Activated naive CD8-positive, alpha-beta T cell treated with anti-CD3 and anti-CD28 coated beads, Interleukin-2, amount 10 ng/mL, durations not matched to agents 7 days and 5 days (primary cell): ENCODE measurements at regions not wholly inside any gene's neighbourhood (a gene's known extent, or its start where the extent isn't known, plus 50 kb on each side); places are given as distances from the start of the nearest gene placed in this dataset.

Experiments used
- ATAC-seq: fragments of 150-1000 bp; cut with Tn5 transposase; one replicate; pipeline ENCODE4 v1.10.0; 2021; ENCODE audit warnings: low read depth, moderate library complexity
- POLR2A ChIA-PET: fragments of 350-600 bp; sonication (Branson Sonifier 250); formaldehyde crosslinking; loops from one replicate; lab custom pipeline; 2021; ENCODE audit warnings: antibody characterized with exemption; lab: Charles Lee
- DNase-seq: peaks from one replicate; pipeline ENCODE4 v3.0.0; 2021
- H3K27ac Mint-ChIP-seq: one replicate; pipeline ENCODE4 v1.8.0; 2022; ENCODE audit warnings: mild to moderate bottlenecking, mixed read lengths
- H3K27me3 Mint-ChIP-seq: one replicate; pipeline ENCODE4 v1.8.0; 2022; ENCODE audit warnings: mild to moderate bottlenecking, moderate library complexity, mixed read lengths
- H3K36me3 Mint-ChIP-seq: one replicate; pipeline ENCODE4 v1.8.0; 2021; ENCODE audit warnings: mild to moderate bottlenecking, mixed read lengths
- H3K4me1 Mint-ChIP-seq: one replicate; pipeline ENCODE4 v1.8.0; 2021; ENCODE audit warnings: mixed read lengths
- H3K4me3 Mint-ChIP-seq: one replicate; pipeline ENCODE4 v1.8.0; 2022; ENCODE audit warnings: mild to moderate bottlenecking, moderate library complexity, mixed read lengths
- H3K9me3 Mint-ChIP-seq: one replicate; pipeline ENCODE4 v1.8.0; 2021; ENCODE audit warnings: mixed read lengths

DNA sequence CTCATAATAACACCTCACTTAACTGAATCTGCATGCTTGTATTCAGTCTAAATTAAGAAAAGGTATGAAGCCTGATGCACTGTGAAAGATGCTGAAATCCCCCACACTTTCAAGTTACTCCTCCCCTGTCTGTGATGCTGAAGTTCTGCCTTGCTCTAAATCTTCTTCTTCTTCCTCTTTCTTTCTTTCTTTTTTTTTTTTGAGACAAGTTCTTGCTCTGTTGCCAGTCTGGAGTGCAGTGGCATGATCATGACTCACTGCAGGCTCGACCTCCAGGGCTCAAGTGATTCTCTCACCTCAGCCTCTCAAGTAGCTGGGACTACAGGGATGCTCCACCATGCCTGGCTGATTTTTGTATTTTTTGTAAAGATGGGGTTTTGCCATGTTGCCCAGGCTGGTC lies 231.0 kb upstream of the B3GALT2 start:
- peaks cover 17% of the 10 kb centered on the region for H3K36me3 Mint-ChIP-seq
- no peak for DNase-seq
- H3K9me3 Mint-ChIP-seq = peaks cover 8% of the 10 kb centered on the region
- no peak for ATAC-seq
- no peaks in the 10 kb centered on the region for H3K27me3 Mint-ChIP-seq
- H3K4me1 Mint-ChIP-seq = peaks cover 28% of the 10 kb centered on the region
- H3K4me3 Mint-ChIP-seq = peak overlapping the region; percentile 78
- POLR2A ChIA-PET = no interaction called here
- peak overlapping the region; percentile 85 for H3K27ac Mint-ChIP-seq

DNA sequence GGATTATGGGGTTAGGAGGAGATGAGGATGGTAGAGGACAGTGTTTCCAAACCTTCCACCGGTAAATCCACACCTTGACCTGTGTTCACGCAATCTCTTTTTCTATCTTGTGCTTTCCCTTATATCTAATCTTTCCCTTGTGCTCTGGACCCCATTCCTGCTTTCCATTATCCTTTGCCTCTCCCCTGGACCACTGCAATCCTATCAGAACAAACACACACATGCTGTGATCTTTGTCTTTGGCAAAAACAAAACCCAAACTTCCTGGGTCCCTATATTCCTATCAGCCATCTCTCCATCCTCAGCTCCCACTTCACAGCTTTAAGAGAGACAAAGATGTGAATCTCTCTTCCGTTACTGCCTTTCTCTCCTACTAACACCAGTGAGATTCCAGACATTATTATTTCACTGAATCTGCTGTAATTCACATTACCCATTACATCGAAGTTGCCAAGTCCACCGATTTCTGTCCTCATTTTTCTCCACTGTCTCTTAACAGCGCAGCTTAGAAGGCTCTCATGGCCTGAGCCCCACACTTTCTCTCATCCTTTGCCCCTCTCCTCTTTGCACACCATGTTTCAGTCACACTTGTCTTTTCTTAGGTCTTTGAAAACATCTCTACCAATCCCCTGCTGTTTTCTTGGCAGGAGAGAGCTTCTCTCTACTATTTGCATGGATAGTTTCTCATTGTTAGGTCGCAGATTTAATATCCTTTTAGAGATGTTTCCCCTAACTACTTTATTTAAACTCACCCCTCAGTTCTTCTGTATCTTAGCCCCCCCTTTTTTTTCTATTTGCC lies 230.0 kb upstream of the B3GALT2 start:
- Mint-ChIP-seq H3K9me3 (peaks cover 8% of the 10 kb centered on the region), H3K4me3 (no peak overlapping the region), H3K27ac (peak overlapping the region; percentile 10), H3K4me1 (peaks cover 35% of the 10 kb centered on the region), H3K27me3 (no peaks in the 10 kb centered on the region), H3K36me3 (peaks cover 17% of the 10 kb centered on the region)
- POLR2A ChIA-PET = no interaction called here
- DNase-seq (no peak), ATAC-seq (no peak)

- DNase-seq = no peak
- POLR2A ChIA-PET = no interaction called here
- Mint-ChIP-seq H3K4me1 (peaks cover 36% of the 10 kb centered on the region), H3K9me3 (peaks cover 9% of the 10 kb centered on the region), H3K4me3 (no peak overlapping the region), H3K36me3 (peaks cover 18% of the 10 kb centered on the region), H3K27ac (no peak overlapping the region), H3K27me3 (no peaks in the 10 kb centered on the region)
- ATAC-seq = no peak
These were observed 228.8 kb upstream of the B3GALT2 start for GRCh38 chr1:193415256-193415655.

GRCh38 chr1:193413376-193413775 lies 227.0 kb upstream of the B3GALT2 start:
- H3K9me3 Mint-ChIP-seq = peaks cover 11% of the 10 kb centered on the region
- H3K36me3 Mint-ChIP-seq = peaks cover 26% of the 10 kb centered on the region
- H3K4me1 Mint-ChIP-seq = peaks cover 34% of the 10 kb centered on the region
- POLR2A ChIA-PET = no interaction called here
- DNase-seq (no peak), ATAC-seq (no peak)
- no peaks in the 10 kb centered on the region for H3K27me3 Mint-ChIP-seq
- H3K4me3 Mint-ChIP-seq = no peak overlapping the region
- no peak overlapping the region for H3K27ac Mint-ChIP-seq

- ATAC-seq (peak; percentile 55), DNase-seq (no peak)
- Mint-ChIP-seq H3K4me1 (peaks cover 28% of the 10 kb centered on the region), H3K27ac (peak overlapping the region; percentile 90), H3K9me3 (peaks cover 11% of the 10 kb centered on the region), H3K4me3 (no peak overlapping the region), H3K27me3 (no peaks in the 10 kb centered on the region), H3K36me3 (peaks cover 26% of the 10 kb centered on the region)
- POLR2A ChIA-PET = no interaction called here
These were observed 226.3 kb upstream of the B3GALT2 start for GRCh38 chr1:193412748-193413147.

- no peaks in the 10 kb centered on the region for H3K27me3 Mint-ChIP-seq
These were observed 225.3 kb upstream of the B3GALT2 start for GRCh38 chr1:193411714-193412113.

DNA sequence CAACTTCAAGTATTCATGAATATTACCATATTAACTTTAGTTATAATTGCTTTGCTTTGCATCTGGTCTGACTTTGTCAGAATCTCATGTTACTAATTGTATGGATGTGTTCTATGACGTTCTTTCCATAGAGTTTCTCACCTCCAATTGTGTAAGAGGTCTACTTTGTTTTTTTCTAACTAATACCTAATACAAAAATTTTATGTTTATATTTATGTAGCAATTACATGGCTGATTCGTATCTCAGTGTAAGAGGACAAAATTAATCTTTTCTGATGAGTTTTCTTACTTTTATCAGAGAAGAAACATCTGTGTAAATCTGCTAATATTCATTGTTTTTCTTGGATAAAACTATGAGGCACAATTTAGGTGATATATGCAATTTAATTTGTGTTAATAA lies 224.8 kb upstream of the B3GALT2 start:
- DNase-seq (no peak), ATAC-seq (no peak)
- Mint-ChIP-seq H3K4me1 (peaks cover 30% of the 10 kb centered on the region), H3K27me3 (no peaks in the 10 kb centered on the region), H3K36me3 (peaks cover 22% of the 10 kb centered on the region), H3K27ac (no peak overlapping the region), H3K4me3 (no peak overlapping the region), H3K9me3 (peaks cover 11% of the 10 kb centered on the region)
- POLR2A ChIA-PET = no interaction called here

More at GRCh38 chr1:193411714-193412113, 225.3 kb upstream of the B3GALT2 start:
- peak overlapping the region; percentile 68 for H3K4me3 Mint-ChIP-seq
- no peak for DNase-seq
- POLR2A ChIA-PET = no interaction called here
- peak; percentile 59 for ATAC-seq
- H3K4me1 Mint-ChIP-seq = peaks cover 30% of the 10 kb centered on the region
- H3K27ac Mint-ChIP-seq = peak overlapping the region; percentile 90
- H3K36me3 Mint-ChIP-seq = peaks cover 26% of the 10 kb centered on the region
- H3K9me3 Mint-ChIP-seq = peaks cover 11% of the 10 kb centered on the region

GRCh38 chr1:193408782-193409293 lies 222.4 kb upstream of the B3GALT2 start:
- DNase-seq (no peak), ATAC-seq (no peak)
- Mint-ChIP-seq H3K36me3 (peaks cover 15% of the 10 kb centered on the region), H3K27me3 (no peaks in the 10 kb centered on the region), H3K9me3 (peaks cover 7% of the 10 kb centered on the region), H3K27ac (no peak overlapping the region), H3K4me3 (no peak overlapping the region), H3K4me1 (peaks cover 27% of the 10 kb centered on the region)
- POLR2A ChIA-PET = no interaction called here

- no peak overlapping the region for H3K4me3 Mint-ChIP-seq
- H3K27ac Mint-ChIP-seq = peak overlapping the region; percentile 7
- no peaks in the 10 kb centered on the region for H3K27me3 Mint-ChIP-seq
- peak; percentile 54 for ATAC-seq
- POLR2A ChIA-PET = no interaction called here
- DNase-seq = no peak
- peaks cover 26% of the 10 kb centered on the region for H3K4me1 Mint-ChIP-seq
- H3K9me3 Mint-ChIP-seq = peaks cover 2% of the 10 kb centered on the region
- peaks cover 12% of the 10 kb centered on the region for H3K36me3 Mint-ChIP-seq
These were observed 220.5 kb upstream of the B3GALT2 start for GRCh38 chr1:193406901-193407300.

DNA sequence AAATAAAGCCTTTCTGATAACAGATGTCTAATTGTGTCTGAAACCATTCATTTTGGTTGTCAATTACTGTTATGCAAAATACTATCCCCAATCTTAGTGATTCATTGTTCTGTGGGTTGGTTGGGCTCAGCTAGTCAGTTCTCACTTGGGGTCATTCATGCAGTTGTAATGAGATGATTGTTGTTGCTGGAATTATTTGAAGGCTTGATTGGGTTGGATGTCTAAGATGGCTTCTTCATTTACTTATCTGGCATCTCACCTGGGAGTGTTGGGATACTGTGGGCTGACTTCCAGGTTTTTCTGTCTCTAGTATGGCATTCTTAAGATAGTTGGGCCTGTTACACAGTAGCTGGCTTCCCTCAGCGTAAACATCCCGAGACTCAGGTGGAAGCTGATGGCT lies 217.8 kb upstream of the B3GALT2 start:
- DNase-seq = no peak
- no peaks in the 10 kb centered on the region for H3K27me3 Mint-ChIP-seq
- no peak overlapping the region for H3K27ac Mint-ChIP-seq
- H3K36me3 Mint-ChIP-seq = peaks cover 5% of the 10 kb centered on the region
- peaks cover 19% of the 10 kb centered on the region for H3K4me1 Mint-ChIP-seq
- ATAC-seq = no peak
- peaks cover 1% of the 10 kb centered on the region for H3K9me3 Mint-ChIP-seq
- no peak overlapping the region for H3K4me3 Mint-ChIP-seq
- POLR2A ChIA-PET = interaction anchor here (0.6 kb wide), 1 partner anchor 9 kb away, joined by 4 read pairs; no protein-coding TSS in a partner anchor

DNA sequence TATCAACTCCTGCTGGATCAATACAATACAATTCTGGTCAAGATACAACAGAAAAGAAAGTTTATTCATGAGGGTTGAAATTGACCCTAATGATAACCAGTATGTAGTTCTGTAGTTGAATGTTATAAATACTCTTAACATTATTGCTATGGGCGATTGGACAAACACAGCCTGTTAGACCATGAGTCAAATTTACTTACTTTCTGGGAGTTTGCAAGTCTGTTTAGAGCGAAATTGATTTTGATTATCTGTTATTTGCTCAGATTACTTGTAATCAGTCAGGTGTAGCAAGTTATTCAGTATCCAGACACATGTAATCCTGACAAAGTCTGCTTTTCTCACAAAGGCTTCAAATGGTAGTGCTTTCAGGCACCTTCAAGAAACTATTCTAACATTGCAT lies 216.6 kb upstream of the B3GALT2 start:
- ATAC-seq (no peak), DNase-seq (no peak)
- peaks cover 4% of the 10 kb centered on the region for H3K36me3 Mint-ChIP-seq
- H3K4me1 Mint-ChIP-seq = peaks cover 18% of the 10 kb centered on the region
- no peak overlapping the region for H3K27ac Mint-ChIP-seq
- H3K9me3 Mint-ChIP-seq = no peaks in the 10 kb centered on the region
- H3K4me3 Mint-ChIP-seq = no peak overlapping the region
- POLR2A ChIA-PET = no interaction called here
- H3K27me3 Mint-ChIP-seq = no peaks in the 10 kb centered on the region

DNA sequence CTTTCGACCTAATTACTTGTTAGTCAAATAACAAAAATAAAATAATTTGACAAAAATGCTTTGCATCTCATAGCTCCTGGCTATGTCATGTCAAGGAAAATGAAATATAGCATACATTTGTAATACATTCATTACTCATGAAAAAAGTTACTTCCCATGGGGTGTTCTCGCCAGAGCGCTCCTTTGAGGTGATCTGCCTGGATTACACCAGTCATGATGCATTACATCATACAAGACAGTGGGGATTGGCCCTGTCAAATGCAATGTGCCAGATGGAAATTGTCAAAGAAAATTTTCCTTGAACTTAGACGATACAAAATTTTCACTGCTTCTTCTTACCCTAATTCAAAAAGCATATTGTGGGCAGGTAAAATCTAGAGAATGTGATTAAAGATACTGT lies 215.6 kb upstream of the B3GALT2 start:
- POLR2A ChIA-PET = no interaction called here
- Mint-ChIP-seq H3K27ac (no peak overlapping the region), H3K27me3 (no peaks in the 10 kb centered on the region), H3K4me1 (peaks cover 15% of the 10 kb centered on the region), H3K36me3 (peaks cover 4% of the 10 kb centered on the region), H3K4me3 (no peak overlapping the region), H3K9me3 (no peaks in the 10 kb centered on the region)
- no peak for ATAC-seq
- DNase-seq = no peak

- POLR2A ChIA-PET = no interaction called here
- H3K27me3 Mint-ChIP-seq = no peaks in the 10 kb centered on the region
- H3K27ac Mint-ChIP-seq = no peak overlapping the region
- peaks cover 2% of the 10 kb centered on the region for H3K36me3 Mint-ChIP-seq
- no peaks in the 10 kb centered on the region for H3K4me1 Mint-ChIP-seq
- no peak for ATAC-seq
- no peak overlapping the region for H3K4me3 Mint-ChIP-seq
- H3K9me3 Mint-ChIP-seq = peaks cover 3% of the 10 kb centered on the region
- DNase-seq = no peak
These were observed 207.9 kb upstream of the B3GALT2 start for GRCh38 chr1:193394336-193394735.

- H3K36me3 Mint-ChIP-seq = peaks cover 2% of the 10 kb centered on the region
- H3K4me3 Mint-ChIP-seq = no peak overlapping the region
- no peaks in the 10 kb centered on the region for H3K27me3 Mint-ChIP-seq
These were observed 206.3 kb upstream of the B3GALT2 start for GRCh38 chr1:193392686-193393085.

More at GRCh38 chr1:193392686-193393085, 206.3 kb upstream of the B3GALT2 start:
- Mint-ChIP-seq H3K27ac (no peak overlapping the region), H3K9me3 (peaks cover 4% of the 10 kb centered on the region), H3K4me1 (no peaks in the 10 kb centered on the region)
- DNase-seq (no peak), ATAC-seq (no peak)
- POLR2A ChIA-PET = no interaction called here
